ENCODE measurements at regions not wholly inside any gene's neighbourhood (a gene's known extent, or its start where the extent isn't known, plus 50 kb on each side); places are given as distances from the start of the nearest gene placed in this dataset.

DNA sequence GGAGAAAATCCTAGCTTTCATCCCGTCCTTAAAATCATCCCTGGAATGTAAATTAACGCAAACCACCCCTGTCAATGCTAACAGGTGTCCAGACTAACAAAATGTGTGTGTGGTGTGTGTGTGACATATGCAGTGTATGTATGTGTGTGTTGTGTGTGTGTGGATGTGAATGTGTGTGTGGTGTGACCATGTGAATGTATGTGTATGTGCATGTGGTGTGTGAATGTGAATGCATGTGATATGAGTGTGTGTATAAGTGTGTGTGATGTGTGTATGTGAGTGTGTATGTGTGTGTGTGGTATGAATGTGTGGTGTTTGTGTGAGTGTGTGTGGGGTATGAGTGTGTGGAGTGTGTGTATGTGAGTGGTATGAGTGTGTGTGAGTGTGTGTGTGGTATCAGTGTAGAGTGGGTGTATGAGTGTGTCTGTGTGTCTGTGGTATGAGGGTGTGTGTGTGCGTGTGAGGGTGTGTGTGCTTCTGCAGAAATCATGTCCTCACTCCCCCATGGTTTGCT lies 190.8 kb downstream of the TEX29 start:
- no peaks in the 10 kb centered on the region for H3K9me3 ChIP-seq (ENCODE audit: control insufficient read depth, low read length)
- no peak overlapping the region for H3K9ac ChIP-seq (ENCODE audit: low read length)
- H3K36me3 ChIP-seq (ENCODE audit: control insufficient read depth, insufficient read depth, low read length) = no peaks in the 10 kb centered on the region
- H3K4me1 ChIP-seq (ENCODE audit: control insufficient read depth, insufficient read depth, low read length) = no peaks in the 10 kb centered on the region
- peaks cover 12% of the 10 kb centered on the region for H3K27me3 ChIP-seq (ENCODE audit: control insufficient read depth, insufficient read depth, low read length)
- H3K4me3 ChIP-seq (ENCODE audit: low read length) = no peak overlapping the region

DNA sequence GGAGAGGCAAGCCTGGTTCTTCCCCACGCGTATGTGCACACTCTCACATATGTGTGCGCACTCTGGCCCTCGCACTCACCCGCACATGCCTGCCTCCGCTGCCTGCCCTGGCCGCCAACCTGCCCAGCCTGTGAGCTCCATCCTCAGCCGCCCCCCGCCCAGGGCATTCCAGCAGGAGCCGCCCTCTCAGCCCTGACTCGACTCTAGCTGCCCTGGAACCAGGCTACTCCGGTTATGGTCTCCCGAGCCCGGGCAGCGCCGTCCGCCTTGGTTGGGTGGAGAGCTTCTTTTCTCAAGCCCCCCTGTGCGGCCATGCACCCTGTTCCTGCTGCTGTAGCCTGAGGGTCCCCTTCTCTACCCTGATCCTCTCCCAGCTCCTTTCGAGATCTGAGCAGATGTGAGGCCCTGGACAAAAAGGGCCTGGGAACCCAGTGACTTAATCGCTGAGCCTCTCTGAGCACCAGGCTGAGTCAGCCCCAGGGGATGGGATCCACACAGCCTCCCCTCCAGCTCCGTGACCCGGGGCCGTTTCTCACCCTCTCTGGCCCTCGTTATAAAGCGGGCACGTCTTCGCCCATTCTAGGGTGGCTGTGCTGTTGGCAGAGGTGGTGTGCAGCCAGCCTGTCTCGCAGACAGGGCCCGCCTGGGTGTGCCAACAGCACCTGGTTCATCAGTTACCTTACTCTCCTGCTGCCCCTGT lies 191.5 kb downstream of the TEX29 start:
- no peaks in the 10 kb centered on the region for H3K4me1 ChIP-seq (ENCODE audit: control insufficient read depth, insufficient read depth, low read length)
- no peak overlapping the region for H3K9ac ChIP-seq (ENCODE audit: low read length)
- no peak overlapping the region for H3K4me3 ChIP-seq (ENCODE audit: low read length)
- H3K9me3 ChIP-seq (ENCODE audit: control insufficient read depth, low read length) = no peaks in the 10 kb centered on the region
- H3K36me3 ChIP-seq (ENCODE audit: control insufficient read depth, insufficient read depth, low read length) = no peaks in the 10 kb centered on the region
- H3K27me3 ChIP-seq (ENCODE audit: control insufficient read depth, insufficient read depth, low read length) = peaks cover 7% of the 10 kb centered on the region

DNA sequence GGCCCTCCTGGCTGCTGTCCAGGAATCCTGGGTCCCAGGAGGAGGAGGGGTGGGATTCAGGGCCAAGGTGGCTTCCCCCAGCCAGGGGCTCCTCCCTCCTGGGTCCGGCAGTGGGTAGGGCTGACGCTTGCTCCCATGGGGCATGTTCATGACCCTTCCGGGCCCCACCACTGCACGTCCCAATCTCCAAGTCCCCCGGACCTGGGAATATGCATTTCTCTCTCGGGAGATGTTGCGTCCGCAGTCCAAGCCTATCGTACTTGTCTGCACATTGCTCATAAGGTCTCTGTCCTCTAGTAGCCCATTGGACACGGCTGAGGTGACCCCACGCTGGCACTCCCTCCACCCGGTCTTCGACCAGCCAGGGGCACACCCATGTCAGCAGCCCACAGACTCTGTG lies 192.3 kb downstream of the TEX29 start:
- peaks cover 7% of the 10 kb centered on the region for H3K27me3 ChIP-seq (ENCODE audit: control insufficient read depth, insufficient read depth, low read length)
- no peaks in the 10 kb centered on the region for H3K4me1 ChIP-seq (ENCODE audit: control insufficient read depth, insufficient read depth, low read length)
- no peak overlapping the region for H3K9ac ChIP-seq (ENCODE audit: low read length)
- H3K9me3 ChIP-seq (ENCODE audit: control insufficient read depth, low read length) = no peaks in the 10 kb centered on the region
- H3K36me3 ChIP-seq (ENCODE audit: control insufficient read depth, insufficient read depth, low read length) = no peaks in the 10 kb centered on the region
- H3K4me3 ChIP-seq (ENCODE audit: low read length) = no peak overlapping the region

DNA sequence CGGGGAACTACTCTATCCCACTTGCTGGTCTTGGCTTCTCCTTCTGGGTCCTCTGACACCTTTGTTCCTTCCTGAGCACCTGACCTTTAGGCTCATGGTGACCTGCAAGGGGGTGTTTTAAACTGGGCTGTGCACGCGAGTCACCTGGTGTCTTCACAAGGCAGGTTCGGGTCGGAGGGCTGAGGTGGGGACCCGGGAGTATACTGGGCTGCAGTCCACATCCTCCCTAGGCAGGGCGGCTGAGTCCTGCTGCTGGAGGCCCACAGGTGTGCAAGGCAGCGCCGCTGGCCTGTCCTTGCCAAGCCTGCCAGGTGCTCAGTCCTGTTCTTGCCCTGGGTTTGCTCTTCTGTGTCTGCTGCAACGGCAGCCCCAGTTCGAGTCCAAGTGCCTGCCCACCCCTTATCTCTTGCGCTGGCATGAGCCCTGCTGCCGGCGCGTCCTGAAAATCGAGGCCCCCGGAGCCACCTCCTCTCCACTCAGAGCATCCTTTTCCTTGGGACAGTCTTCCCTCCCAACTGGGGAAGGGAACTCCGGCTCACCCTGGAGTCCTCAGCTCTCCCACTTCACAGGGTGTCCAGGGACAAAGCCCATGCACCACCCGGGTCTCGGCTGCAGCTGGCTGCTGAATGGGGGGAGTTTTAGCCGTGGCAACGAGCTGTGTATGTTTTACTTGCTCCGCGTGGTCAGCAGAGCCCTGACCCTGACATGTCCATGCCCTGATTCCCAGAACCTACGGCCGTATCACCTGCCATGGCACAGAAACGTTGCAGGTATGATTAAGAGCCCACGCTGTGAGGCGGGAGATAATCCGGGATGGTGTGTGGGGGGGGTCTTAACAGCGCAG lies 193.5 kb downstream of the TEX29 start:
- no peak overlapping the region for H3K4me3 ChIP-seq (ENCODE audit: low read length)
- no peaks in the 10 kb centered on the region for H3K9me3 ChIP-seq (ENCODE audit: control insufficient read depth, low read length)
- H3K9ac ChIP-seq (ENCODE audit: low read length) = no peak overlapping the region
- H3K36me3 ChIP-seq (ENCODE audit: control insufficient read depth, insufficient read depth, low read length) = no peaks in the 10 kb centered on the region
- H3K27me3 ChIP-seq (ENCODE audit: control insufficient read depth, insufficient read depth, low read length) = peaks cover 7% of the 10 kb centered on the region
- H3K4me1 ChIP-seq (ENCODE audit: control insufficient read depth, insufficient read depth, low read length) = no peaks in the 10 kb centered on the region

DNA sequence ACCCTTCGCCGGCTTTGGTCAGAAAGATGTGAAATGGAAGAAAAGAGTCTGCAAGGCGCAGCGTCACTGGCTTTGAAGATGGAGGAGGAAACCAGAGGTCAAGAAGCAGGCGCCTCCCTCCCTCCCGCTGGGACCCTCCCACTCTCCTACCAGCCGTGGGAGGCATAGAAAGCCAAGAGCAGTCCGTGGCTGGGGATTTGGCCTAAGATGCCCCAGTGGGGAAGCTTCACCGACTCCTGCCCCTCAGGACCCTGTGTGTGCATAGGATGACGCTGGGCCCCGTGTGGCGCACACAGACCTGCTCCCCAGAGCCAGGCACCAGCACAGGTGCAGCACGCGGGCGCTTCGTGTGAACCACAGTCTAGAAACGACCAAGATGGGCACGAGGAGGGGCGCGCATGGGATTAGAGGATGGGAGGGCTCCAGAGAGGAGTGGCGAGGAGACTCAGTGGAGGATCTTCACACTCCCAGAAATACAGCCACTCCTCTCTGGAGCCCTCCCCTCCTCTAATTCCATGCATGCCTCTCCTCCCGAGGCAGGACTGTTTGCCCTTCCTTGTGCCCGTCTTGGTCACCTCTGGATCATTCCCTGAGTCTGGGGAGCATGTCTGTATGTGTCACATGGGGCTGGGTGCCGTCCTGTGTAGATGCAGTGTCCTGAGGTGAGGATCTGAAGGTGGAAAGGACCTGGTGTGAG lies 194.3 kb downstream of the TEX29 start:
- H3K4me1 ChIP-seq (ENCODE audit: control insufficient read depth, insufficient read depth, low read length) = no peaks in the 10 kb centered on the region
- no peaks in the 10 kb centered on the region for H3K36me3 ChIP-seq (ENCODE audit: control insufficient read depth, insufficient read depth, low read length)
- H3K27me3 ChIP-seq (ENCODE audit: control insufficient read depth, insufficient read depth, low read length) = peaks cover 7% of the 10 kb centered on the region
- H3K9ac ChIP-seq (ENCODE audit: low read length) = no peak overlapping the region
- no peak overlapping the region for H3K4me3 ChIP-seq (ENCODE audit: low read length)
- no peaks in the 10 kb centered on the region for H3K9me3 ChIP-seq (ENCODE audit: control insufficient read depth, low read length)

DNA sequence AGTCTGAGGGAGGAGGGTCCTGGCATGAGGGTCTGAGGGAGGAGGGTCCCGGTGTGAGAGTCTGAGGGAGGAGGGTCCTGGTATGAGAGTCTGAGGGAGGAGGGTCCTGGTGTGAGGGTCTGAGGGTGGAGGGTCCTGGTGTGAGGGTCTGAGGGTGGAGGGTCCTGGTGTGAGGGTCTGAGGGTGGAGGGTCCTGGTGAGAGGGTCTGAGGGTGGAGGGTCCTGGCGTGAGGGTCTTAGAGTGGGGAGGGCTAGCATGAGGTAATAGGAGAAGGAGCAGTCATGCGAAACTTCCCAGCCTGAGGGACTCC lies 194.8 kb downstream of the TEX29 start:
- Histone ChIP-seq H3K4me3 (ENCODE audit: low read length) (no peak overlapping the region), H3K4me1 (ENCODE audit: control insufficient read depth, insufficient read depth, low read length) (no peaks in the 10 kb centered on the region), H3K27me3 (ENCODE audit: control insufficient read depth, insufficient read depth, low read length) (peaks cover 7% of the 10 kb centered on the region), H3K36me3 (ENCODE audit: control insufficient read depth, insufficient read depth, low read length) (no peaks in the 10 kb centered on the region), H3K9me3 (ENCODE audit: control insufficient read depth, low read length) (no peaks in the 10 kb centered on the region), H3K9ac (ENCODE audit: low read length) (no peak overlapping the region)

DNA sequence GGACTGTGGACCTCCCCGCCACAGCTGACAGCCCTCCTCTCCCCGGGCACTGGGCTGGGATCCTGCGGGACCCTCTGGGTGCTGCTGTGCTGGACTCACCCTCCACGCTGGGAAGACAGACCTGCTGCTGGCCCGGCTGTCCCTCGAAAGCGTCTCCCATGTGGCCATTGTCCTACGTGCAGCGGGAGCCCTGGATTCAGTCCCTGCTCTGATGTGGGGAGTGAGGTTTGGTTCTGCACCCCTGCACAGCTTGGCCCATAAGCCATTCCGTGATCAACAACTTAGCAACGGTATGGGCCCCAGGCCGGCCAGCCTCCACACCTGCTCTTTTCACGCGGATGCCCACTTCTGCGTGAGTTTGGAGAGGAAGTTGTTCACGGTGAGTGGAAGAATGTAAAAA lies 195.2 kb downstream of the TEX29 start:
- no peaks in the 10 kb centered on the region for H3K9me3 ChIP-seq (ENCODE audit: control insufficient read depth, low read length)
- peaks cover 7% of the 10 kb centered on the region for H3K27me3 ChIP-seq (ENCODE audit: control insufficient read depth, insufficient read depth, low read length)

DNA sequence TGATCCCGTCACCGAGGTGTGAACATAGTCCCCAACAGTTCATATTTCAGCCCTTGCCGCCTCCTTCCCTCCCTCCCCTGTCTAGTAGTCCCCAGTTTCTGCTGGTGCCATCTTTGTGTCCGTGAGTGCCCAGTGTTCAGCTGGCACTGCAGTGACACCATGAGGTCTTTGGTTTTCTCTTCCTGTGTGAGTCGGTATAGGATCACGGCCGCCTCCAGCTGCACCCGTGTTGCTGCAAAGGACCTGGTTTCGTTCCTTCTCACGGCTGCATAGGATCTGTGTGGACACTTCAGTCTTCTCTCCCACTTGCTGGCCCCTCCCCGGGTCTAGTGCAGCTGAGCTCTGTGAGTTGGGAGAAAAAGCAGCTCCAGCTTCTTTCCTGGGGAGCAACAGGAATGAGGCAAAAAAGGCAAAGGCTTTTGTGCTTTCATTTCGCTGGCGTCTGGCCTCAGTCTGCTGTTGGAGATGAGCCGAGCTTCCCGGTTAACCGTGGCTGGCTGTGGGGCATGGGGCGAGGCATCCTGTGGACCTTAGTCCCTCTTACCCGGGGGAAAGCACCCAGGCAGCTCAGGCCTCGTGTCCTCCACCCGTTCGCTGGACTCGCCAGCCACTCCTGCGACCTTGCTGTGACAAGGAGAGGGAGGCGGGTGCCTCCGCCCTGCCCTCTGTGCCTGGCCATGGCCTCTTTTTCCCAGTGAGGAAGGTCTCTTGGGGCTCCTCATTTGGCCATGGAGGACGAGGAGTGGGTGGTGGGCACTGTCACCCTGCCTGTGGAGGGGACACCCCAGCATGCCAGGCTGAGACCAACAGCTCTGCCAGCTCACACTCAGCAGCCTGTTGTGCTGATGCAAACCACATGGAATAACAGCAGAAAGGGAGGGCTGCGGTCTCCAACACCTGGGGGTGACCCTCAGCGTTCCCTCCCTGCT lies 196.5 kb downstream of the TEX29 start:
- H3K4me3 ChIP-seq (ENCODE audit: low read length) = no peak overlapping the region

More for the DNA sequence above, 195.2 kb downstream of the TEX29 start:
- no peak overlapping the region for H3K4me3 ChIP-seq (ENCODE audit: low read length)
- no peaks in the 10 kb centered on the region for H3K36me3 ChIP-seq (ENCODE audit: control insufficient read depth, insufficient read depth, low read length)
- no peak overlapping the region for H3K9ac ChIP-seq (ENCODE audit: low read length)
- H3K4me1 ChIP-seq (ENCODE audit: control insufficient read depth, insufficient read depth, low read length) = no peaks in the 10 kb centered on the region

DNA sequence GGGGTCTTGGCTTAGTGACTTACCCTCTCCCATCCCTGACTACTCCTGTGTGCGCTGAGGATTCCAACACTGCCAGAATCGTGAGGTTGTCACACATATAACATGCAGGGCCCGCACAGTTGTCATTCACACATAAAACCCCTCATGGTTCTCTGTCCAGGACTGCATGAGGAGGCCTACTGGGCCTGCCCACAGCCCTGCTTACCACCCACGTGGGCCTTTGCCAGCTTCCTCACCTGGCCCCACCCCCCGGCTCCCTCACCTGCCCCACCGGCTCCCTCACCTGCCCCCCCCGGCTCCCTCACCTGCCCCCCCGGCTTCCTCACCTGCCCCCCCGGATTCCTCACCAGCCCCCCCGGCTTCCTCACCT lies 197.2 kb downstream of the TEX29 start:
- Histone ChIP-seq H3K9me3 (ENCODE audit: control insufficient read depth, low read length) (no peaks in the 10 kb centered on the region), H3K4me1 (ENCODE audit: control insufficient read depth, insufficient read depth, low read length) (no peaks in the 10 kb centered on the region), H3K27me3 (ENCODE audit: control insufficient read depth, insufficient read depth, low read length) (peaks cover 7% of the 10 kb centered on the region), H3K36me3 (ENCODE audit: control insufficient read depth, insufficient read depth, low read length) (no peaks in the 10 kb centered on the region), H3K4me3 (ENCODE audit: low read length) (no peak overlapping the region), H3K9ac (ENCODE audit: low read length) (no peak overlapping the region)

More for the DNA sequence above, 196.5 kb downstream of the TEX29 start:
- Histone ChIP-seq H3K9me3 (ENCODE audit: control insufficient read depth, low read length) (no peaks in the 10 kb centered on the region), H3K4me1 (ENCODE audit: control insufficient read depth, insufficient read depth, low read length) (no peaks in the 10 kb centered on the region), H3K36me3 (ENCODE audit: control insufficient read depth, insufficient read depth, low read length) (no peaks in the 10 kb centered on the region), H3K9ac (ENCODE audit: low read length) (no peak overlapping the region), H3K27me3 (ENCODE audit: control insufficient read depth, insufficient read depth, low read length) (peaks cover 7% of the 10 kb centered on the region)

DNA sequence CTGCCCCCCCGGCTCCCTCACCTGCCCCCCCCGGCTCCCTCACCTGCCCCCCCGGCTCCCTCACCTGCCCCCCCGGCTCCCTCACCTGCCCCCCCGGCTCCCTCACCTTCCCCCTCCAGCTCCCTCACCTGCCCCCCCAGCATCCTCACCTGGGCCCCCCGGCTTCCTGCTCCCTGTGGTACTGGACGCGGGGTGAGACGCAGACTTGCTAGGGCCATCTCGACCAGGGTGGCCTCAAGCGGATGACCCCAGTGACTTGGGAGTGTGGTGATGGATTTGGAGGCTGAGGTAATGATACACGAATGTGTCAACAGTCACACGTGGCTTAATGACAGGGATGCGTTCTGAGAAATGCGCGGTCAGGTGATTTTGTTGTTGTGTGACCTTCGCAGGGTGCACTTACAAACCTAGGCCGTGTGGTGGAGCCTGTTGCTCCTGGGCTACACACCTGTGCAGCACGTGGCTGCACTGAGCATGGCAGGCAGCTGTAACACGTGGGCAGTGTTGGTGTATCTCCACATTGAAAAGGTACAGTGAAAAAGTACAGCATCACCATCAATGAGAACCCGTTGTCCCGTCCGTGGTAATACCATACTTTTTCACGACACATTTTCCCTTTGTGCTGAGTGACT lies 197.8 kb downstream of the TEX29 start:
- H3K4me3 ChIP-seq (ENCODE audit: low read length) = no peak overlapping the region
- H3K36me3 ChIP-seq (ENCODE audit: control insufficient read depth, insufficient read depth, low read length) = no peaks in the 10 kb centered on the region
- no peak overlapping the region for H3K9ac ChIP-seq (ENCODE audit: low read length)
- H3K4me1 ChIP-seq (ENCODE audit: control insufficient read depth, insufficient read depth, low read length) = no peaks in the 10 kb centered on the region
- no peaks in the 10 kb centered on the region for H3K9me3 ChIP-seq (ENCODE audit: control insufficient read depth, low read length)
- peaks cover 7% of the 10 kb centered on the region for H3K27me3 ChIP-seq (ENCODE audit: control insufficient read depth, insufficient read depth, low read length)

DNA sequence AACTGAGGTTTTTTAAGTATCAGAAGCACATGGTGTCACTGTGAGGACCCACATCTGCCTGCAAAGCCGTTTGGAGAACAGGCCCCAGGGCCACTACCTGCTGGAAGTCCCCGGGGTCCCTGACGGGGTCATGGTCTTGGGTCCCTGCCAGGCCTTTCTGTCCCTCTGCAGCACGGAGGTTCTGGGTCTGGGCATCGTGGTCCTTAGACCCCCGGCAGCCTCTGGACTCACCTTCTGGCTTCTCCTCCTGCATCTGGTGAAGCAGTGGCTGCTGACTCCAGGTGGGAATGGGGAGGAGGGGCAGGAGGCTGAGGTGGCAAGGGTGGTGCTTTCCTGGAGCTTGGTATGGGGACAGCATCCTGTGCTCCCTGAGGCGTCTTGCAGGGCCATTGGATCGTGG lies 198.6 kb downstream of the TEX29 start:
- no peaks in the 10 kb centered on the region for H3K9me3 ChIP-seq (ENCODE audit: control insufficient read depth, low read length)
- H3K4me3 ChIP-seq (ENCODE audit: low read length) = no peak overlapping the region
- no peaks in the 10 kb centered on the region for H3K4me1 ChIP-seq (ENCODE audit: control insufficient read depth, insufficient read depth, low read length)
- H3K36me3 ChIP-seq (ENCODE audit: control insufficient read depth, insufficient read depth, low read length) = no peaks in the 10 kb centered on the region
- H3K27me3 ChIP-seq (ENCODE audit: control insufficient read depth, insufficient read depth, low read length) = peaks cover 7% of the 10 kb centered on the region
- no peak overlapping the region for H3K9ac ChIP-seq (ENCODE audit: low read length)
